Stimulated activated CD8-positive, alpha-beta memory T cell treated with anti-CD3 and anti-CD28 coated beads, Interleukin-4, amount 100 ng/mL, for 48 hours (primary cell): ENCODE measurements at regions not wholly inside any gene's neighbourhood (a gene's known extent, or its start where the extent isn't known, plus 50 kb on each side); places are given as distances from the start of the nearest gene placed in this dataset.

Experiments
- DNase-seq: peaks from one replicate; pipeline ENCODE4 v3.0.0-alpha.2; 2020

DNA sequence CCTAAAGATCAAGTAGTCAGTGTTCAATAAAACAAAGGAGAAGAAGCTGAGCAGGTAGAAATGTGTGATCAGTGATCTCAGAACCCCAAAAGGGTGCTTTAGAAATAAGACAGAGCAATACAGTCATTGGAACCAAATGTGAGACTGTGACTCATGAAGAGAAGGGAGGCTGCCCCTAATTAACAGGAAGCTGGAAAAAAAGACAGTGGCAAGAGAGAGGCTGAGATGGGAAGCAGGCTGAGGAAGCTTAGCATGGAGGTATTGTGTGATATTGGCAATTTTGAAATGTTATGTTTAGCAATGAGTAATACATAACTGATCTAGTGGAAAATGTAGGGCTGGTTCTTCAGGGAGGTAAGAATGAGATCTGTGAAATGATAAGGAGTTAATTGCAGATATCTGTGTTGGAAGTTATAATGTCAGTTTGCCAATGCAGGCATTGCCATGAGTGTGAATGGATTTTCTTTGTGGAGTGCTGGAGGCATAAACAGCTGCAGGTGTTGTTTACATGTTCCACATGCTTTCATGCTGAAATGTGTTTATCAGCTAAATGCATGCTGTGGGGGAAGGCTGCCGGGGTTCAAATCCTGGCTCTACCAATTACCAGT lies 90.6 kb upstream of the CACNA1E start:
- DNase-seq: no peak

DNA sequence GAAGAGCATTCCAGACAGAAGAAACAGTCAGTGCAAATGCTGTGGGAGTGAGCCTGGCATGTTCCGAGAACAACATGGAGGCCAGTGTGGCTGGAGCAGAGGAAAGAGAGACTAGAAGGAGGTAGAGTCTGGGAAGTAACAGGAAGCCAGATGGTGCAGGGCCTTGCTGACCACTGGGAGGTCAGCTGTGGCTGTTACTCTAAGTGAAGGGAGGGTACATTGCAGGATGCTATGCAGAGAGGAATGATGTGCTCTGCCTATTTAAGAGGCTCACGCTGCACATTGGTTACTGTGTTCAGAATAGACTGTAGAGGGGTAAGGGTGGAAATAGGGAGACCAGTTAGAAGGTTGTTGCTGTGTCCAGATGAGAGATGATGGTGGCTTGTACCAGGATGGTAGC lies 88.6 kb upstream of the CACNA1E start:
- no peak for DNase-seq

DNA sequence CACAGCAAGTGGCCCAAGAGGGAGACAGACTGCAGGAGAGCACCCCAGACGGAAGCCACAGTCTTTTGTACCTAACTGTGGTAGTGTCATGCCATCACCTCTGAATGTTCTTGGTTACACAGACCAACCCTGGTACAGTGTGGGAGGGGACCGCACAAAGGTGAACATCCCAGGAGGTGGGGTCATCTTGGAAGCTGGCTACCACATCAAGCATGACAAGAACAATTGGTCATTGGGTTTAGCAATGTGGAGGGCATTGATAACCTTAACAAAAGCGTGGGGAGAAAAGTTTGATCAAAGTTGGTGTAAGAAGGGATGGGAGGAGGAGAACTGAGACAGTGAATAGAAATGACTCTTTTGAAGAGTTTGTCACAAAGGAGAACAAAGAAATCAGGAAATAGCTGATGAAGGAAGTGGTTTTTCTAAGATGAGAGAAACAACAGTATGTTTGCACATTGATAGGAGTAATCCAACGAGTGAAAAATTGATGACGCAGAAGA lies 87.1 kb upstream of the CACNA1E start:
- DNase-seq: peak; percentile 57

DNA sequence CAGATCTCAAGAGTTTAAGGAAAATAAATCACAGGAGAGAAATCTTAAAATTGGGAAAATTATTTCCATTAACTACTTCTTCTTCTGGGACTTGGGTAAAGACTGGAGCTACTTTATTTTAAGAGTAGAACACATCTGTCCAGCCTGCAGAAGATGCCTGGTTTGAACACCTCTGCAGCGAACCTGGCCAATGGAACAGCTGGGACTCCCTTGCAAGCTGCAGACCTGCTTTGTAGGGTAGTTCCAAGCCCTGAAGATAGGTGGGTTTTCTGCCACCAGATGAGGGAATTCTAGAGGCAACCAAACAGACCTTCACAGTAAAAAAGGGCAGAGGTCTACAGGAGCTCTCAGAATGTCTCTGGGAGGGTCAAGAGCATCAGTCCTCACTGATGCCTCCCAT lies 86.5 kb upstream of the CACNA1E start:
- no peak for DNase-seq

DNA sequence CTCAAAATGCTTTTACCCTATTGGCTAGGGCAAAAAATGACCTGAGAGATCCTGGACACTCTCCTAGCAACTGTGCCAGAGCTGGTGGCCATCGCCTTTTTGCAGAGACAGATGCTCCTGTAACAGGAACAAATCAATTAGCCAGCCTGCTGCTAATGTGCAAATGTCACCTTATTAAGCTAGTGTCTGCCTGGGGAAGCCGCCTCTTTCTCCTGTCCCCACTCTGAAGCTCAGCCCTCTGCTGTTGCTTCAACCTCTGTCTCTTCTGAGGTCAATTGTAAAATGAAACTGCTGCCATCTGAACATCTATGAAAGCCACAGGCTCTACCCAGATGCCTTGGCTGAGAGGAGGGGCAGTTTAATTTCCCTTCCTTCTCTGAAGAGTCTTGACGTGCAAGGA lies 85.5 kb upstream of the CACNA1E start:
- no peak for DNase-seq

DNA sequence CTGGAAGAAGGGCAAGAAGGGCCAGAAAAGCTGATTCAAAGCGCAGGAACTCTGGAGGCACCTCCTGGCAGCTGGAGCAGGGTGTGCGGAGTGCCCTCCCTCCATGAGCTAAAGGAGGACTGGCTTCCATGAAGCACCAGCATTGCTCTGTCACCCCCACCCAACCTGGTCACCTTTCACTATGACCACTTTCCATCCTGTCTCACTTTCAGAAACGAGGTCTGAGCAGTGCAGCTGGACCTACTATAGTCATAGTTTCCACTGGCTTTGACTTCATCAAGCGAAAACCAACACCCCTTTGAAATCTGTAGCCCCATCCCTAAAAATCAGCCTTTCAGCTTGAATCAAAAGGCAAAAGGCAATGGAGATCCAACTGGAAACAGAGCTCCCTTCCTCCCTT lies 84.8 kb upstream of the CACNA1E start:
- DNase-seq: peak; percentile 45

DNA sequence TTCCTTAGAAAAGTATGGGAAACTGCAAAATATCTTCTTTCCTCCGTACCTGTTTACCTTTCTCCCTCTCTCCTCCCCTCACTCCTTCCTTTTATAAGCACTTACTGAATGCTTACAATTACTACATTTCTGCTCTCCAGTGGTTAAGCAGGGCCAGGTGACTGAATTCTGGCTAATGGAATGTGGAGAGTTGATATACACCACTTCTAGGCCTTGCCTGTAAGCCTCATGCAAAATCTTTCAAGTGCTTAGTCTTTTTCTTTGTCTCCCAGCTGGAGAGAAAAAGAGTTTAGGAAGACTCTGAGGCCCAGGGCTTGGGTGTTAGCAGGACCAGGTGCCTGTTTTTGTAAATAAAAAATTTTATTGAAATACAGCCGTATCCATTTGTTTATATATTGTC lies 77.7 kb upstream of the CACNA1E start:
- DNase-seq: no peak

DNA sequence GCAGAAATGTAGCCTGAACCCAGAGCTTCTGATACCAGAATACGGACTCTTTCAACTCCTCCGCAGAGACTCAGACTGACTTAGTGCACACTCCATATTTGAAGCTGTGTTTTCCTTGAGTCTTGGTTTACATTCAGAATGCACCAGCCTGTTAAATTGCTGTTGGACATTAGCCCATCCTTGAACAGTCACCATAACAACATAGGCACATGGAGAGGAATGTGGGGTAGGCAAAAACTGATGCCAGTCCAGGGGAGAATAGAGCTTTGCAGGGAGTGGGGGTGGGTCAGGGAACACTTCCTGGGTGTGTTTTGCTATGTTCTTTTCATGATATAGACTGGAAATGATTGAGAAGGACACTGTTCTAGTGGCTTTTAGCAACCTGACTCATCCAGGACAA lies 76.3 kb upstream of the CACNA1E start:
- DNase-seq: no peak

DNA sequence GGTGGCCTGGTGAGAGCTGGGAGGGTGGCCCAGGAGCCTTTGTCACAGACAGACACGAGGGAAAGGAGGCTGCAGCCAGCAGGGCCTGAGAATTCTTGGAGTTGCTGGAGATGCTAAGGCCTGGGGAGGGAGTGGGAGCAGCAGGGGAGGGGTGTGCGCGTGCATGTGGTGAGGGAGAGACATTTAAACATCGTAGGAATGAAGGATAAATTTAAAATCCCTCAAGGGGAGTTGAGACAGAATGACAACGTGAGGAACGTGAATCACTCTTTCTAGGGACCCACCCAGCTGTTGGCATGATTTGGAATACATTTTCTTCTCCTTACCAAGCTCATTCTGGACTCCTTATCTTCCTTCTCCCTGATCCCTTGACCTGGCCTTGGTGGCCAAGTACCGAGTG lies 73.3 kb upstream of the CACNA1E start:
- DNase-seq: no peak

DNA sequence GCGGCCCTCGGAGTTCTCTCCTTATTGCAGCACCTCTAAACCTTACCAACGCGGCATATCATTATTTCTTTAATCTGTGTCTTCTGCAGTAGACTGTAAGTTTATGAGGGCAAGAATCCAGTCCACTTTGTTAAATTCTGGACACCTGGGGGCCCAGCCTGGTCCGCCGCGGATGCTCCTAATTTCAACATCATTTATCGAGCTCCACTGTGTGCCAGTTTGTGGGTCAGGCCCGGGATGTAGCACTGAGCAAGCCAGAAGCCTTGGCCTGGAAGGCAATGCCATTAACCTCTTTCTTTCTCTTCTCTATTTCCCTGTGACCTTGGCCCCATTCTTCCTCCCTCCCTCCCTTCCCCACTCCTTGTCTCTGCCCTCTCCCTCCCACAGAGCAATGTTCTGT lies 70.6 kb upstream of the CACNA1E start:
- DNase-seq: no peak

DNA sequence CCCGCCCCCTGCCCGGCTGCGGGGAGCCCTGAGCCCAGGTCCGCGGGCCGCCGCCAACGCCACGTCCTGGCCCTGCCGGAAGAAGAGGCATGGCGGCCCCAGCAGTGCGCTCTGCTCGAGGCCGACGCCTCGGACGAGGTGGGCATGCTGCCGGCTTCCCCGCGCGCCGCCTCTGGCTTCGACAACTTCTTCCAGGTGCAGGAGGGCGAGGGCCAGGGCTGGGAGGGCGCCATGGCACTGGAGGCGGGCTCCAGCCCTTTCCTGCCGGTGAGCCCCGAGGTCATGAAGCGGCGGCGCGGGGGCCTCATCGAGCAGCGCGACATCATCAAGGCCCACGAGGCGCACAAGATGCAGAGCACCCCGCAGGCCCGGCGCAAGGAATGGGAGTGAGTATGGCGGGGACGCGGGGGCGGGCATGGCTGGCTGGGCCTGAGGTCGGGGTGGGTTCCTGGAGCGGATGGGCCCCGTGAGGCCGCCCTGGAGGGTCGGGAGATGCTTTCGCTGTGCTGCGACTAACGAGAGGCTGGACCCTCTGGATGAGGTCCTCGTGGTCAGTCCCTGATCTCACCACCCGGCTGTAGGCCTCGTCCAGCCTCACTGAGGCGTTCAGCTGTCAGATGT lies 70.0 kb upstream of the CACNA1E start:
- no peak for DNase-seq

DNA sequence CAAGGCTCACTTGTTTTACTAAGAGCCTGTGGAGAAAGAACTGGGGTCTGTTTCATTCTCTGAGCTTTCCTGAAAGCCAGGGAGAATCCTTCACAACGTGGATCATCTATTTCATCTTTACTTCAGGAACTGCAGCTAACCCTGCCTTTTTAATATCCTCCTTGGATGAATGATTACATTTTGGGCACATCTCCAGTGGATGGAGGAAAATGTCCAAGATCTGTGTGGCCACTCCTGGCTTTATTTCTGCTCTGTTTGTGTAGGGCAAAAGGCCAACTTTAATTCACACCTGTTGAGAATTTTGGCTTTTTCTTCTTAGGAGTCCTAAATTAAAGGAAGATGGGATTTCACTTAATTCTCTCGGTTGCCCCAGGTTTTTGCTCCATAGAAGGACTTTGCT lies 69.5 kb upstream of the CACNA1E start:
- DNase-seq: no peak

DNA sequence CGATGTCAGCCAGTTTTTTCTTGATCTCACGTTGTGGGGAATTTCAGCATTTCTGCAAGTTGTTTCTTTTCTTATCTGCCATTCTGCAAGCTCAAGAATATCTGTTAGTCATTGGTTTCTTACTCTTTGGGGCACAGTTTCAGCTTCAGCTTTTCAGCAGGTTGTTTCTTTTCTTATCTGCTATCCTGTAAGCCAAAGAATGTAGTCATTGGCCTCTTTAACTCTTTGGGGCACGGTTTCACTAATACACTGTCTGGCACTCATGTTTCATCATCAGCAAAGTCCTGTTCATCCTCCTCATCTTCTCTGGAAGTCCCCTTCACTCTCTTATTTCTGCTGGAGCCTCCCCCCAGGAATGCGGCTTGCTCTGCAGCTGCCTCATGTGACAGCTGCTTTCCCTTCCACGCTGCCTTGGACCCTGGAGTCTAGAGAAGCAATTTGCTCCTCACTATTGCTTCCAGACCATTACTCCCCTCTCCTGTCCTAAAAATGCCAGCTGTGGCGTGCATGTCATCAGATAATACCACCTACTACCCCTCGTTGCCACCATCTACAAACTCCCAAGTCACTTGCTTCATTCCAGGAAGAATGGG lies 67.0 kb upstream of the CACNA1E start:
- DNase-seq: no peak

DNA sequence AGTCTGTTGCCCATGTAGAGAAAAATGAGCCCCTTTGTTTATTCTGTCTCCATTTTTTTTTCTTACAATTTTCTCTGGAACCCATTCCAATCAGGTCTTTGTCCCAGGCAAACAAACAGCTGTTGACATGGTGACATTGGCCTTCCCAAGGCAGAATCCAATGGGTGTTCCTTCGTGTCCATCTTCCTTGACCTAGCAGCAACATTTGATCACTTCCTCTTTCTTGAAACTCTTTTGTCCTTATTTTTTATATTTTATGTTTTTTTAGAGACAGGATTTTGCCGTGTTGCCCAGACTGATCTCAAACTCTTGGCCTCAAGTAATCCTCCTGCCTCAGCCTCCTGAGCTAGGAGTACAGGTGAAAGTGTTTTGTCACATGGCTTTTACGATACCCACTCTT lies 65.4 kb upstream of the CACNA1E start:
- DNase-seq: no peak

DNA sequence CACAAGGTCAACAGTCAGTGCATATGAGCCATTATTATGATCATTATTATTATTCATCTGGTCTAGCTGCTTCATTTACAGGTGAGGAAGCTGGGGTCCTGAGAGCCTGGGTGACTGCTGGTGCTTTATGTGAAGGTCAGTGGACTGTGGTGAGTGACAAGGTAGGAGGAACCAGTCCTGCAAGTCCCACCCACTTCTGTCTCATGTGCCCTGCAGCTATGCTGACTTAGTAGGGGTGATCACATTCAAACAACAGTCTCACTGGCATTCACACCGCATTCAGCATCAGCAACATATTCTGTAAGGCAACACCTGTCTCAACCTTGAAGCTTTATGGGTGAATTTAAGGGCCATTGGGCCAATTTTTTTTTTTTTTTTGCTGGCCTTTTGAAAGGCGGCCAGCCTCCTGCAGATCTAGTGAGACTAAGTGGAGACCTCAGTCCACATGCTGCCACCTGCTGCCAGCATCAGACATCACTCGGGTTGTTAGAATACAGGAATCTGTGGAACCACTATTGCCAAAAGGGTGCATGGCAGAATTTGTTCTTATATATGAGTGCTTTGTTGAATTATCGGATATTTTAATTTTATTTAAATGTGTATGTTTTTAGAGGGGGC lies 59.9 kb upstream of the CACNA1E start:
- DNase-seq: peak; percentile 41

DNA sequence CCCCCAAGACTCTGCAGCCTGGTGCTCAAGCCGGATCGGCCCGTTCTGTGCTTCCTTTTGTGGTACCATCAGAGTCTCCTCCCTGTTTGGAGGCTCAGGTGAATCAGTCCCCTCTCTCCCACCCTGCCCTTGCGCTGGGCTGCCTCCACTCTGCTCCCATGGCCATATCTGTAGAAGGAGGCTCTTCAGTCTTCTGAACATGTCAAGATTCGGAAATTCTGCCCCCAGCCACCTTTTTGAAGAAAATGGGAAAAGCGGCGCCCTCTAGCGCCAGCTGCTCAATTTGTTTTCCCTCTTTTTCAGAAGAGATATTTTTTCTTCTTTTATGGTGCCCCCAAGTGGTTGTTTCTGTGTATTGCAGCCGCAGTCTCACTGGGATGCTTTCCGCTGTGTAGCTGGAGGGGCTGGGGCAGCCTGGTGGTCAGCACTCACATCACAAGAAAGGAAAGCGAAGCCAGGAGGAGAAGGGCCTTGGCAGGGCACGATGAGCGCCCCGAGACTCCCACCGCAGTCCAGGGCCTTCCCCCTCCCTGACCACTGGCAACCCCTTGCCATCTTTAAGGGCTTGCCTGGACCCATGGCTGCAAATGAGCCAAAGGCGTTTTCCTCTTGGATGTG lies 58.4 kb upstream of the CACNA1E start:
- DNase-seq: peak; percentile 91

DNA sequence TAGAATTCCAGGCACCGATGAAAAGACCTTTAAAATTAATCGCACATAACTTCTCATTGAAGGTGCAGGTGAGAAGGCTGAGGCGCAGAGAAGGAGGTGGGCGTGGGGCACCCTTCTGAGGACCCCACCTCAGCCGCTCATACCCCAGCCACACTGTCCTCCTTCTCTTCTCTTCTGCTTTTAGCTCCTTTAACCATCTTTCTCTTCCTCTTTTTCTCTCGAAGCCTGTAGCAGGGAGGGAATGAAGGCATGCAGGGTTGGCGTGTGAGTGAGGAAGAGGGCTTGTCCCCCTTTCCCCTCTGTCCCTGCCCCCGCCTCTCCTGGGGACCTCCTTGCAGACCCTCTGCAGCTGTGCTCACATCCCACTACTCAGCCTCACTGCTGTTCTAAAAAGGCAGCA lies 57.8 kb upstream of the CACNA1E start:
- DNase-seq: no peak

DNA sequence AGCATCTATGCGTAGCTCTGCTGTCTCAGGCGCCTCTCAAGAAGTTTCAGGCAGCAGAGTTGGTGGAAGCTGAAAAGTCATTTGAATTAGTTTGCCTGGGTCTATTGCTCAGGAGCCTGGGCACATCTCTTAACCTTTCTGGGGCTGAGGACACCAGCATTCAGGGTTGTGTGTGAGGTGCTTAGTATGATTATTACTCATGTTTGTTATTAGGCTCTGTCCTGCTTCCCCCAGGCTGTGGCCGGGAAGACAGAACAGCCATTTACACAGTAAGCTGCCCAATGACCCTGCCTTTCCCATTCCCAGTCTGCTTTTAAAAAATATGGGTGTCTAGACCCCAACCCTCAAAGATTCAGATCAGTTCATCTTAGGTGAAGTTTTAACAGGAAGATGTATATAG lies 53.9 kb upstream of the CACNA1E start:
- no peak for DNase-seq

DNA sequence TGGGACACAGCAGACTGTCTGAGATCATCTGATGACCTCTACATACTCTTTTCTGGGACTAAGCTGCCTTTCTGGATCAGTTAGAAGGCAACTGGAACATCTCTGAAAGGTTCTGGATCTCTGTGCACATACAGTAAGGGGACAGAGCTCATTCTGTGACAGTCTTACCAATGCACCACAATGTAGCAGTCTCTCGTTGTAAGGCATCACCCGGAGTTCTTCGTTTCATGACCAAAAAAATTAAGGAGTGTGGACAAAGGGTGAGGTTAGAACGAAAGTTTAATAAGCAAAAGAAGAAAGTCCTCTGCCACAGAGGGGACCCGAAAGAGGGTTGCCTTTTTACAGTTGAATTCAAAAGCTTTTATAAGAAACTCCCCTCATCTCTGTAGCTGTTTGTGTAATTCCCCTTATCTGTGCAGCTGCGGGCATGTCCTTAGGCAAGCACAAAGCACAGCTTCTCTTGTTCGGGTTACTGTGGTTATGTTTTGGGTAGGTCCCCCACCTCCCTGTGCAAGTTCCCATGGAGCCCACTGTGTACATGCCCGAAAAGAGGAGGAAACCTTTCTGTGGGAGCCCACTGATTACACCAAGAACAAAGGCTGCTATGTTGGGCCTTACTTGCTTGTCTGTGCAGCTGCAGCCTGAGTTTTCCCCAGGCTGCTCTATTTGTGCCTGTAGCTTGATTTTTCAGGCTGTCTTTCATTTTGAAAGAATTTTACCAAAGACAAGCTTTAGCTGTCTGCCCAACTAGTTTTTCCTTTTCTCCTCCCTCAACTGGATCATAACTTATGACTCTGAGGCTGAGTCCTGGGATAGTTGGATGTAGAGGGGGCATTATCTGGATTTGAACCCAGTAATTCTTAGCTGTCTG lies 53.1 kb upstream of the CACNA1E start:
- DNase-seq: no peak
